ENCODE measurements at regions not wholly inside any gene's neighbourhood (a gene's known extent, or its start where the extent isn't known, plus 50 kb on each side); places are given as distances from the start of the nearest gene placed in this dataset.

DNA sequence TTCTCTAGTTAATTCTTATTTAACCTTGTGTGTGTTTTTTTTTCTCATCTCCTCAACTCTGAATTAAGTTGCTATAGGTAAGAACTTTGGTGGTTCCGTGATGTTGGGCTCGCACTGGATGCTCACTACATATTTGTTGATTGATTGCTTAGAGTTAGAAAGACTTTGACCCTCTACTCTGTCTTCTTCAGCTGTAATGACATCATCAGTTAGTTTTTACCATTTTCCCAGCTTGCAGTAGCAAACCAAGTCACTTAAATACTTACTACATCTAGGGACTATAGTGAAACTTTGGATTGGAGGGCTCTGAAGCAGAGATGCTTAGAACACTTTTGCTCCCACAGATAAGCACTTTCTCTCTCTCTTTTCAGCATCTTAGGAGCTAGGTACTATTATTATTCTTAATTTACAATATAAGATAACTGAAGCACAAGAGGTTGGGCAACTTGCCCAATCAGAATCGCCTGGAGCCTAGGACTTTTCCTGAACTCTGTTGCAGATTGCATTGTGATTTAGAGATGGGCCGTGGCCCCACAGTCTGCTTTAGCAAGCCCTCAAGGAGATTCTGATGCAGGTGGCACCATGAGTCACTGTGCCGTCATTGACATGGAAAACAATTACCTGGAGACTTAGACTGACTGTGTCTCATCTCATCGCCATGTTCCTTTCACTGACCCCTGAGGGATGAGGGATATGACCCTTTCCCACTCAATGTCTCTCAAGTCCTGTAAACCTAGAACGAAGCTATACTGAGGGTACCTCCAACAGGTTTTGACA lies 471.9 kb upstream of the PODXL start:
- TF ChIP-seq, protein P1, sequence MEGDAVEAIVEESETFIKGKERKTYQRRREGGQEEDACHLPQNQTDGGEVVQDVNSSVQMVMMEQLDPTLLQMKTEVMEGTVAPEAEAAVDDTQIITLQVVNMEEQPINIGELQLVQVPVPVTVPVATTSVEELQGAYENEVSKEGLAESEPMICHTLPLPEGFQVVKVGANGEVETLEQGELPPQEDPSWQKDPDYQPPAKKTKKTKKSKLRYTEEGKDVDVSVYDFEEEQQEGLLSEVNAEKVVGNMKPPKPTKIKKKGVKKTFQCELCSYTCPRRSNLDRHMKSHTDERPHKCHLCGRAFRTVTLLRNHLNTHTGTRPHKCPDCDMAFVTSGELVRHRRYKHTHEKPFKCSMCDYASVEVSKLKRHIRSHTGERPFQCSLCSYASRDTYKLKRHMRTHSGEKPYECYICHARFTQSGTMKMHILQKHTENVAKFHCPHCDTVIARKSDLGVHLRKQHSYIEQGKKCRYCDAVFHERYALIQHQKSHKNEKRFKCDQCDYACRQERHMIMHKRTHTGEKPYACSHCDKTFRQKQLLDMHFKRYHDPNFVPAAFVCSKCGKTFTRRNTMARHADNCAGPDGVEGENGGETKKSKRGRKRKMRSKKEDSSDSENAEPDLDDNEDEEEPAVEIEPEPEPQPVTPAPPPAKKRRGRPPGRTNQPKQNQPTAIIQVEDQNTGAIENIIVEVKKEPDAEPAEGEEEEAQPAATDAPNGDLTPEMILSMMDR (IDR thresholded peaks at IDR 0.05; ENCODE audit: low read depth, low read length) = no peak
- TF ChIP-seq EZH2phosphoT487 (IDR thresholded peaks at IDR 0.05; ENCODE audit: low read depth) = no peak

Data from OCI-LY3 (cell line).